H1 (cell line): ENCODE measurements at regions not wholly inside any gene's neighbourhood (a gene's known extent, or its start where the extent isn't known, plus 50 kb on each side); places are given as distances from the start of the nearest gene placed in this dataset.

Experiments
- ASH2L ChIP-seq: fragments of 200-600, 300-600 bp; sonication (generic); IDR thresholded peaks from one replicate; pipeline ENCODE4 v1.7.1; 2017; ENCODE audit warnings: low read length
- BCL11A ChIP-seq, 2 experiments: IDR thresholded peaks; one replicate each; pipeline ENCODE4 v1.6.1; 2011; ENCODE audit warnings: low read depth in 2 of 2, low read length in 2 of 2, mild to moderate bottlenecking in 2 of 2
- CTCF ChIP-seq, 3 experiments: IDR thresholded peaks; 1 replicate in 2 of 3; 2 replicates in 1 of 3; pipeline versions ENCODE4 v1.5.1 to v1.6.1; 2011; ENCODE audit warnings: low read length in 3 of 3, mild to moderate bottlenecking in 3 of 3, inconsistent platforms in 2 of 3, low read depth in 1 of 3, moderate library complexity in 1 of 3; ENCODE audit not compliant: insufficient read depth in 1 of 3; ENCODE audit errors: control extremely low read depth in 1 of 3
- HDAC6 ChIP-seq: IDR thresholded peaks from one replicate; pipeline ENCODE4 v1.7.1; 2012; ENCODE audit warnings: low read depth, mild to moderate bottlenecking, inconsistent platforms, low read length, moderate library complexity
- TAF7 ChIP-seq: optimal IDR thresholded peaks from 2 replicates; pipeline ENCODE3; 2011; ENCODE audit warnings: low read depth, mild to moderate bottlenecking, inconsistent platforms, low read length, moderate library complexity, borderline replicate concordance
- TF ChIP-seq, protein P1 (sequence below): fragments of 300-600 bp; sonication (generic); IDR thresholded peaks from 2 replicates; pipeline ENCODE4 v1.7.1; 2012; ENCODE audit warnings: low read length, moderate library complexity, mild to moderate bottlenecking, inconsistent platforms; ENCODE audit not compliant: insufficient replicate concordance

GRCh38 chr4:189530848-189531247 is 409.8 kb upstream of the FRG1 start (continued):
- TF ChIP-seq CTCF (IDR thresholded peaks at IDR 0.05; ENCODE audit: control extremely low read depth in 1 of 3, insufficient read depth in 1 of 3, low read depth in 1 of 3, low read length in 3 of 3) (no peak), BCL11A (IDR thresholded peaks at IDR 0.05; ENCODE audit: low read depth in 2 of 2, low read length in 2 of 2) (no peak), ASH2L (no peak), HDAC6 (no peak), TAF7 (no peak)
- TF ChIP-seq, protein P1, sequence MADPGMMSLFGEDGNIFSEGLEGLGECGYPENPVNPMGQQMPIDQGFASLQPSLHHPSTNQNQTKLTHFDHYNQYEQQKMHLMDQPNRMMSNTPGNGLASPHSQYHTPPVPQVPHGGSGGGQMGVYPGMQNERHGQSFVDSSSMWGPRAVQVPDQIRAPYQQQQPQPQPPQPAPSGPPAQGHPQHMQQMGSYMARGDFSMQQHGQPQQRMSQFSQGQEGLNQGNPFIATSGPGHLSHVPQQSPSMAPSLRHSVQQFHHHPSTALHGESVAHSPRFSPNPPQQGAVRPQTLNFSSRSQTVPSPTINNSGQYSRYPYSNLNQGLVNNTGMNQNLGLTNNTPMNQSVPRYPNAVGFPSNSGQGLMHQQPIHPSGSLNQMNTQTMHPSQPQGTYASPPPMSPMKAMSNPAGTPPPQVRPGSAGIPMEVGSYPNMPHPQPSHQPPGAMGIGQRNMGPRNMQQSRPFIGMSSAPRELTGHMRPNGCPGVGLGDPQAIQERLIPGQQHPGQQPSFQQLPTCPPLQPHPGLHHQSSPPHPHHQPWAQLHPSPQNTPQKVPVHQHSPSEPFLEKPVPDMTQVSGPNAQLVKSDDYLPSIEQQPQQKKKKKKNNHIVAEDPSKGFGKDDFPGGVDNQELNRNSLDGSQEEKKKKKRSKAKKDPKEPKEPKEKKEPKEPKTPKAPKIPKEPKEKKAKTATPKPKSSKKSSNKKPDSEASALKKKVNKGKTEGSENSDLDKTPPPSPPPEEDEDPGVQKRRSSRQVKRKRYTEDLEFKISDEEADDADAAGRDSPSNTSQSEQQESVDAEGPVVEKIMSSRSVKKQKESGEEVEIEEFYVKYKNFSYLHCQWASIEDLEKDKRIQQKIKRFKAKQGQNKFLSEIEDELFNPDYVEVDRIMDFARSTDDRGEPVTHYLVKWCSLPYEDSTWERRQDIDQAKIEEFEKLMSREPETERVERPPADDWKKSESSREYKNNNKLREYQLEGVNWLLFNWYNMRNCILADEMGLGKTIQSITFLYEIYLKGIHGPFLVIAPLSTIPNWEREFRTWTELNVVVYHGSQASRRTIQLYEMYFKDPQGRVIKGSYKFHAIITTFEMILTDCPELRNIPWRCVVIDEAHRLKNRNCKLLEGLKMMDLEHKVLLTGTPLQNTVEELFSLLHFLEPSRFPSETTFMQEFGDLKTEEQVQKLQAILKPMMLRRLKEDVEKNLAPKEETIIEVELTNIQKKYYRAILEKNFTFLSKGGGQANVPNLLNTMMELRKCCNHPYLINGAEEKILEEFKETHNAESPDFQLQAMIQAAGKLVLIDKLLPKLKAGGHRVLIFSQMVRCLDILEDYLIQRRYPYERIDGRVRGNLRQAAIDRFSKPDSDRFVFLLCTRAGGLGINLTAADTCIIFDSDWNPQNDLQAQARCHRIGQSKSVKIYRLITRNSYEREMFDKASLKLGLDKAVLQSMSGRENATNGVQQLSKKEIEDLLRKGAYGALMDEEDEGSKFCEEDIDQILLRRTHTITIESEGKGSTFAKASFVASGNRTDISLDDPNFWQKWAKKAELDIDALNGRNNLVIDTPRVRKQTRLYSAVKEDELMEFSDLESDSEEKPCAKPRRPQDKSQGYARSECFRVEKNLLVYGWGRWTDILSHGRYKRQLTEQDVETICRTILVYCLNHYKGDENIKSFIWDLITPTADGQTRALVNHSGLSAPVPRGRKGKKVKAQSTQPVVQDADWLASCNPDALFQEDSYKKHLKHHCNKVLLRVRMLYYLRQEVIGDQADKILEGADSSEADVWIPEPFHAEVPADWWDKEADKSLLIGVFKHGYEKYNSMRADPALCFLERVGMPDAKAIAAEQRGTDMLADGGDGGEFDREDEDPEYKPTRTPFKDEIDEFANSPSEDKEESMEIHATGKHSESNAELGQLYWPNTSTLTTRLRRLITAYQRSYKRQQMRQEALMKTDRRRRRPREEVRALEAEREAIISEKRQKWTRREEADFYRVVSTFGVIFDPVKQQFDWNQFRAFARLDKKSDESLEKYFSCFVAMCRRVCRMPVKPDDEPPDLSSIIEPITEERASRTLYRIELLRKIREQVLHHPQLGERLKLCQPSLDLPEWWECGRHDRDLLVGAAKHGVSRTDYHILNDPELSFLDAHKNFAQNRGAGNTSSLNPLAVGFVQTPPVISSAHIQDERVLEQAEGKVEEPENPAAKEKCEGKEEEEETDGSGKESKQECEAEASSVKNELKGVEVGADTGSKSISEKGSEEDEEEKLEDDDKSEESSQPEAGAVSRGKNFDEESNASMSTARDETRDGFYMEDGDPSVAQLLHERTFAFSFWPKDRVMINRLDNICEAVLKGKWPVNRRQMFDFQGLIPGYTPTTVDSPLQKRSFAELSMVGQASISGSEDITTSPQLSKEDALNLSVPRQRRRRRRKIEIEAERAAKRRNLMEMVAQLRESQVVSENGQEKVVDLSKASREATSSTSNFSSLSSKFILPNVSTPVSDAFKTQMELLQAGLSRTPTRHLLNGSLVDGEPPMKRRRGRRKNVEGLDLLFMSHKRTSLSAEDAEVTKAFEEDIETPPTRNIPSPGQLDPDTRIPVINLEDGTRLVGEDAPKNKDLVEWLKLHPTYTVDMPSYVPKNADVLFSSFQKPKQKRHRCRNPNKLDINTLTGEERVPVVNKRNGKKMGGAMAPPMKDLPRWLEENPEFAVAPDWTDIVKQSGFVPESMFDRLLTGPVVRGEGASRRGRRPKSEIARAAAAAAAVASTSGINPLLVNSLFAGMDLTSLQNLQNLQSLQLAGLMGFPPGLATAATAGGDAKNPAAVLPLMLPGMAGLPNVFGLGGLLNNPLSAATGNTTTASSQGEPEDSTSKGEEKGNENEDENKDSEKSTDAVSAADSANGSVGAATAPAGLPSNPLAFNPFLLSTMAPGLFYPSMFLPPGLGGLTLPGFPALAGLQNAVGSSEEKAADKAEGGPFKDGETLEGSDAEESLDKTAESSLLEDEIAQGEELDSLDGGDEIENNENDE, result no peak
